CD4-positive, alpha-beta T cell (primary cell): ENCODE measurements at regions not wholly inside any gene's neighbourhood (a gene's known extent, or its start where the extent isn't known, plus 50 kb on each side); places are given as distances from the start of the nearest gene placed in this dataset.

Source experiments
- ATAC-seq: fragments of 200-7000 bp; cut with Tn5 transposase; one replicate; pipeline ENCODE4 v1.10.0; 2022; ENCODE audit warnings: mild to moderate bottlenecking; ENCODE audit not compliant: poor library complexity
- CTCF ChIA-PET: fragments of 350-600 bp; sonication (Branson Sonifier 250); formaldehyde crosslinking; loops from one replicate; lab custom pipeline; 2021; ENCODE audit warnings: antibody characterized with exemption, inconsistent platforms; lab: Charles Lee
- POLR2A ChIA-PET: fragments of 350-600 bp; sonication (Branson Sonifier 250); formaldehyde crosslinking; loops from one replicate; lab custom pipeline; 2021; ENCODE audit warnings: antibody characterized with exemption, inconsistent platforms; lab: Charles Lee
- DNase-seq, 14 experiments: peaks; one replicate each; pipeline ENCODE4 v3.0.0-alpha.2; 2013 to 2020; ENCODE audit warnings: mixed read lengths in 2 of 14
- H3K27ac ChIP-seq, 2 donors: one replicate each; pipeline versions ENCODE4 v1.5.1 to v1.7.0; 2013; ENCODE audit warnings: low read length in 2 of 2, low read depth in 1 of 2, mild to moderate bottlenecking in 1 of 2
- H3K27me3 ChIP-seq, 2 experiments: 1 replicate in 1 of 2; 2 replicates in 1 of 2; pipeline versions ENCODE4 v1.6.1 to v1.7.0; 2013; ENCODE audit warnings: low read length in 2 of 2, control low read depth in 1 of 2, mild to moderate bottlenecking in 1 of 2, moderate library complexity in 1 of 2; ENCODE audit not compliant: insufficient read depth in 2 of 2, control insufficient read depth in 1 of 2
- H3K36me3 ChIP-seq: one replicate; pipeline ENCODE4 v1.6.1; 2013; ENCODE audit warnings: low read length, control low read depth; ENCODE audit not compliant: insufficient read depth
- H3K4me1 ChIP-seq: one replicate; pipeline ENCODE4 v1.6.1; 2013; ENCODE audit warnings: low read length, control low read depth; ENCODE audit not compliant: insufficient read depth
- H3K4me3 ChIP-seq: one replicate; pipeline ENCODE4 v1.5.1; 2013; ENCODE audit warnings: mild to moderate bottlenecking, low read length, moderate library complexity
- H3K9me3 ChIP-seq, 2 experiments: 1 replicate in 1 of 2; 2 replicates in 1 of 2; pipeline versions ENCODE4 v1.6.1 to v1.7.0; 2013; ENCODE audit warnings: low read length in 2 of 2, mild to moderate bottlenecking in 2 of 2, control low read depth in 1 of 2, moderate library complexity in 1 of 2; ENCODE audit not compliant: control insufficient read depth in 1 of 2, insufficient read depth in 1 of 2
- H3K27ac Mint-ChIP-seq: one replicate; pipeline ENCODE4 v1.8.0; 2020; ENCODE audit warnings: mixed read lengths
- H3K27me3 Mint-ChIP-seq: one replicate; pipeline ENCODE4 v1.8.0; 2021; ENCODE audit warnings: mixed read lengths
- H3K36me3 Mint-ChIP-seq: one replicate; pipeline ENCODE4 v1.8.0; 2021; ENCODE audit warnings: low read depth, mixed read lengths
- H3K4me1 Mint-ChIP-seq: one replicate; pipeline ENCODE4 v1.8.0; 2021; ENCODE audit warnings: low read depth, mixed read lengths
- H3K4me3 Mint-ChIP-seq: one replicate; pipeline ENCODE4 v1.8.0; 2020; ENCODE audit warnings: mild to moderate bottlenecking, mixed read lengths
- H3K9me3 Mint-ChIP-seq: one replicate; pipeline ENCODE4 v1.8.0; 2020; ENCODE audit warnings: mixed read lengths
- intact Hi-C, 2 experiments: fragments of 100-400 bp; cut with DNase I in 1 of 2; cut with micrococcal nuclease in 1 of 2; formaldehyde crosslinking; loops; one replicate each; pipeline versions ENCODE4 v1.15.1 to v1.9.0; 2023 to 2025; cut with DNase I, micrococcal nuclease
- TF ChIP-seq, protein P1 (sequence below): fragments of 200-600 bp; IDR thresholded peaks from one replicate; pipeline ENCODE4 v1.8.0; 2022; ENCODE audit warnings: antibody characterized with exemption, mild to moderate bottlenecking

DNA sequence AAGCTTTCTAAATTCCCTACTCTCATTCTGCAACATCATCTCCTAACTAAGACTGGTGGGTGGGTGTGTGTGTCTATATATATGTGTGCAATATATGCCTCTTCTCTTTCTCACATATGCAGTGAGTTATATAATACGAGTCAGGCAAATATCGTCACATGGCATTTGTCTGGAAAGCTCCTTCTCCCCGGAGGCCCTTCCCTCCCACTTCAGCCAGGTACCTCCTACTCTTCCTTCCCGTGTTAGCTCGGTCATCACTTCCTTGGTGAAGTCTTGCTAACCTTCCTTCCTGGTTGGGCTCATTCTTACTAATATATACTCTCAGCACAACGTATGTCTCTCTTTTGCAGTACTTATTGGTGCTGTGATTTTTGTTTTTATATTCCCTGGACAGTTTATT lies 66.4 kb upstream of the NCK2 start:
- DNase-seq (no peak), ATAC-seq (no peak)
- intact Hi-C loops, result no loop called here
- no peak overlapping the region for H3K4me3 ChIP-seq
- peaks cover 8% of the 10 kb centered on the region for H3K4me1 Mint-ChIP-seq
- H3K27ac ChIP-seq, result no peak overlapping the region
- H3K27ac Mint-ChIP-seq, result no peak overlapping the region
- H3K27me3 ChIP-seq, result no peaks in the 10 kb centered on the region
- H3K27me3 Mint-ChIP-seq, result no peaks in the 10 kb centered on the region
- H3K4me1 ChIP-seq, result peaks cover 4% of the 10 kb centered on the region
- H3K4me3 Mint-ChIP-seq, result no peak overlapping the region
- no peaks in the 10 kb centered on the region for H3K36me3 ChIP-seq
- POLR2A ChIA-PET, result no interaction called here
- no peaks in the 10 kb centered on the region for H3K9me3 Mint-ChIP-seq
- no peaks in the 10 kb centered on the region for H3K36me3 Mint-ChIP-seq
- TF ChIP-seq, protein P1, sequence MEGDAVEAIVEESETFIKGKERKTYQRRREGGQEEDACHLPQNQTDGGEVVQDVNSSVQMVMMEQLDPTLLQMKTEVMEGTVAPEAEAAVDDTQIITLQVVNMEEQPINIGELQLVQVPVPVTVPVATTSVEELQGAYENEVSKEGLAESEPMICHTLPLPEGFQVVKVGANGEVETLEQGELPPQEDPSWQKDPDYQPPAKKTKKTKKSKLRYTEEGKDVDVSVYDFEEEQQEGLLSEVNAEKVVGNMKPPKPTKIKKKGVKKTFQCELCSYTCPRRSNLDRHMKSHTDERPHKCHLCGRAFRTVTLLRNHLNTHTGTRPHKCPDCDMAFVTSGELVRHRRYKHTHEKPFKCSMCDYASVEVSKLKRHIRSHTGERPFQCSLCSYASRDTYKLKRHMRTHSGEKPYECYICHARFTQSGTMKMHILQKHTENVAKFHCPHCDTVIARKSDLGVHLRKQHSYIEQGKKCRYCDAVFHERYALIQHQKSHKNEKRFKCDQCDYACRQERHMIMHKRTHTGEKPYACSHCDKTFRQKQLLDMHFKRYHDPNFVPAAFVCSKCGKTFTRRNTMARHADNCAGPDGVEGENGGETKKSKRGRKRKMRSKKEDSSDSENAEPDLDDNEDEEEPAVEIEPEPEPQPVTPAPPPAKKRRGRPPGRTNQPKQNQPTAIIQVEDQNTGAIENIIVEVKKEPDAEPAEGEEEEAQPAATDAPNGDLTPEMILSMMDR, result no peak
- no peaks in the 10 kb centered on the region for H3K9me3 ChIP-seq
- CTCF ChIA-PET, result no interaction called here

DNA sequence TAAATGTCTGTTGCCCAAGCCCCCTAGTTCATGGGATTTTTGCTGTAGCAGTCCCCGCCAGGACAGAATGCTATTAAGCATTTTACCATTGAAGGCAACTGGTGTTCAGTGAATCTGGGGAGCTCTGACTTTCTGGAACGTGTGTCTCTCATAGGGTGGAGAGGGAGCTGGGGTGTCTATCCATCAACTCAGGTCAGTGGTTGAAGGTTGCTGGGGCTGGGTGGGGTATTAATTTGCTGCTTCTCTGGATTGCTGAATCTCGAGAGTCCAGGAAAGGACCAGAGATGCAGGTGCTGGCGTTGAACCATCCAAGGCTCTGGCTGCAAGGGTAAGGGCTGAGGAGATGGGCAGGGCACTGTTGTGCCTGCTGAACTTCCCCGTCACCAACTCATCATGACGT lies 66.8 kb upstream of the NCK2 start:
- H3K4me3 Mint-ChIP-seq, result no peak overlapping the region
- H3K4me1 ChIP-seq, result peaks cover 4% of the 10 kb centered on the region
- H3K9me3 Mint-ChIP-seq, result no peaks in the 10 kb centered on the region
- TF ChIP-seq, protein P1, result no peak
- H3K27me3 ChIP-seq, result no peaks in the 10 kb centered on the region
- H3K36me3 Mint-ChIP-seq, result no peaks in the 10 kb centered on the region
- peaks cover 8% of the 10 kb centered on the region for H3K4me1 Mint-ChIP-seq
- POLR2A ChIA-PET, result no interaction called here
- intact Hi-C loops, result no loop called here
- CTCF ChIA-PET, result no interaction called here
- H3K27ac Mint-ChIP-seq, result no peak overlapping the region
- DNase-seq (no peak), ATAC-seq (no peak)
- H3K27me3 Mint-ChIP-seq, result no peaks in the 10 kb centered on the region
- H3K36me3 ChIP-seq, result no peaks in the 10 kb centered on the region
- H3K9me3 ChIP-seq, result no peaks in the 10 kb centered on the region
- H3K4me3 ChIP-seq, result no peak overlapping the region
- H3K27ac ChIP-seq, result no peak overlapping the region

DNA sequence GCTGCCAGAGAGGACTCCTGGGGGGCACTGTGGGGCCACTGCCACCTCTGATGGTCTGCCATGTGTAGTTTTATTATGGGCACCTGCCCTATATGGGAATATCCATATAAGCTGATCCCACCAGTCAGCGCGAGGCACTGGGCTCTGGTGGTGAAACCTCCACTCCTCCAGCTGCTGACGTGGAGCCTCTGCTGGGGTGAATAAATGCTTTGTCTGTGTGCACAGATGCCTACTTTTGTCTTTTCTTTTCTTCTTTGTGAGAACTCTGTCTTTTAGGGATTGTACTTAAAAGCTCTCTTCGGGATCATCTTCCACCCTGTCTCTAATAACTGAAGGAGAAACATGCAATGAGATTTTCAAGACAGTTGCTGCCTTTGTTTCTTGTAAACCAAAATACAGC lies 68.9 kb upstream of the NCK2 start:
- H3K27me3 ChIP-seq, result no peaks in the 10 kb centered on the region
- H3K4me3 ChIP-seq, result no peak overlapping the region
- TF ChIP-seq, protein P1, result no peak
- POLR2A ChIA-PET, result no interaction called here
- H3K4me1 Mint-ChIP-seq, result peaks cover 8% of the 10 kb centered on the region
- intact Hi-C loops, result no loop called here
- peaks cover 4% of the 10 kb centered on the region for H3K4me1 ChIP-seq
- no peaks in the 10 kb centered on the region for H3K36me3 Mint-ChIP-seq
- H3K9me3 Mint-ChIP-seq, result no peaks in the 10 kb centered on the region
- no peak overlapping the region for H3K27ac ChIP-seq
- no peaks in the 10 kb centered on the region for H3K27me3 Mint-ChIP-seq
- H3K9me3 ChIP-seq, result no peaks in the 10 kb centered on the region
- H3K27ac Mint-ChIP-seq, result no peak overlapping the region
- DNase-seq, result no peak
- no peak for ATAC-seq
- CTCF ChIA-PET, result no interaction called here
- no peaks in the 10 kb centered on the region for H3K36me3 ChIP-seq
- no peak overlapping the region for H3K4me3 Mint-ChIP-seq
